Endothelial cell (in vitro differentiated cells): ENCODE measurements at regions not wholly inside any gene's neighbourhood (a gene's known extent, or its start where the extent isn't known, plus 50 kb on each side); places are given as distances from the start of the nearest gene placed in this dataset.

Experiments
- DNase-seq: peaks from one replicate; pipeline ENCODE4 v3.0.0; 2021; ENCODE audit warnings: low spot score
- H3K27ac Mint-ChIP-seq: one replicate; pipeline ENCODE4 v1.8.0; 2021; ENCODE audit warnings: mixed read lengths, inconsistent platforms; ENCODE audit not compliant: unreplicated experiment
- H3K27me3 Mint-ChIP-seq: one replicate; pipeline ENCODE4 v1.8.0; 2021; ENCODE audit warnings: mild to moderate bottlenecking, moderate library complexity, mixed read lengths, inconsistent platforms; ENCODE audit not compliant: unreplicated experiment
- H3K36me3 Mint-ChIP-seq: one replicate; pipeline ENCODE4 v1.8.0; 2021; ENCODE audit warnings: mild to moderate bottlenecking, low read depth, mixed read lengths, inconsistent platforms; ENCODE audit not compliant: unreplicated experiment
- H3K4me1 Mint-ChIP-seq: one replicate; pipeline ENCODE4 v1.8.0; 2021; ENCODE audit warnings: mild to moderate bottlenecking, mixed read lengths, inconsistent platforms; ENCODE audit not compliant: unreplicated experiment
- H3K4me3 Mint-ChIP-seq: one replicate; pipeline ENCODE4 v1.8.0; 2021; ENCODE audit warnings: mild to moderate bottlenecking, mixed read lengths, inconsistent platforms; ENCODE audit not compliant: unreplicated experiment
- H3K9me3 Mint-ChIP-seq: one replicate; pipeline ENCODE4 v1.8.0; 2021; ENCODE audit warnings: mixed read lengths, inconsistent platforms; ENCODE audit not compliant: unreplicated experiment
- CTCF ChIP-seq: fragments of 200-600 bp; sonication (generic); IDR thresholded peaks from one replicate; pipeline ENCODE4 v1.5.0; 2021; ENCODE audit warnings: antibody characterized with exemption; ENCODE audit not compliant: unreplicated experiment

DNA sequence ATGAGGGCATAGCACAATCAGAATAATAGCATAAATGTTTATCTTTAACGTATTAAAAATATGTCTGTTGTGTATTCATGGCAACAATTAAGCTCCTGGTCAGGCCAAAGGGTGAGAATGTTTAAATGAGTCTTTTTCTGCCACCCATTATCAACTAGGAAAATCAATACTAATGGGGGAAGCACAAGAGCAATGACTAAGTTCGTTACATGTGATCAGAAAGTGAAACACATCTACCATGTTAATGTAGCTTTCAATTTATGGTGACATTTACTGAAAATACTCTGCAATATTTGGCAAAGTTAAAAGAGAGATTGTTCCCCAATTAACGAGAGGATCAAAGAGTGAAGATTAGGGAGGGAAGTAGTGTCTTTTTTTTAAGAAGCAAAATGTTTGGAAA, 143.7 kb downstream of the NAA11 start:
- no peaks in the 10 kb centered on the region for H3K27me3 Mint-ChIP-seq

DNA sequence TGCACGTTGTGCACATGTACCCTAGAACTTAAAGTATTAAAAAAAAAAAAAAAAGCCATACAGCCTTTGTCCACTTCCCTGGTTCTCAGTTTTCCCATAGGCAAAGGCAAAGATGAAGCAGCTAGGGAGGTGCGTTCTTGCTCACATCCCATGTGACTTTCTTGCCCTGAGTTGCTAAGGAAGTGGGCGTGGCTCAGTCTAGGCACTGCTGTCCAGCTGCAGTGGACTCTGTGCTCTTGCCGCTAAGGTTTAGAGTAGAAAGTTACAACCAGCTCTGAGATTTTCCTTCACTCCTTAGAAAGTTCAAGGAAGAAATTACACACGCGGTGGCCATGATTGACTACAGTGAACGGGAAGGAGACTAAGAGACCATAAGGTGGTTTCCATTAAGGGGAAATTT, 144.7 kb downstream of the NAA11 start:
- no peak overlapping the region for H3K27ac Mint-ChIP-seq
- peaks cover 2% of the 10 kb centered on the region for H3K4me1 Mint-ChIP-seq
- H3K27me3 Mint-ChIP-seq = no peaks in the 10 kb centered on the region
- no peak overlapping the region for H3K4me3 Mint-ChIP-seq
- TF ChIP-seq CTCF = no peak
- H3K36me3 Mint-ChIP-seq = no peaks in the 10 kb centered on the region
- H3K9me3 Mint-ChIP-seq = no peaks in the 10 kb centered on the region
- DNase-seq = no peak

More for the DNA sequence above, 143.7 kb downstream of the NAA11 start:
- Mint-ChIP-seq H3K27ac (no peak overlapping the region), H3K9me3 (no peaks in the 10 kb centered on the region), H3K4me1 (peaks cover 2% of the 10 kb centered on the region), H3K36me3 (no peaks in the 10 kb centered on the region), H3K4me3 (no peak overlapping the region)
- TF ChIP-seq CTCF = no peak
- no peak for DNase-seq

GRCh38 chr4:79178760-79179159, 147.1 kb downstream of the NAA11 start:
- Mint-ChIP-seq H3K27ac (no peak overlapping the region), H3K36me3 (no peaks in the 10 kb centered on the region), H3K27me3 (no peaks in the 10 kb centered on the region), H3K4me1 (no peaks in the 10 kb centered on the region), H3K9me3 (no peaks in the 10 kb centered on the region), H3K4me3 (no peak overlapping the region)
- DNase-seq = no peak
- no peak for TF ChIP-seq CTCF

GRCh38 chr4:79177388-79177787, 148.5 kb downstream of the NAA11 start:
- Mint-ChIP-seq H3K27ac (no peak overlapping the region), H3K4me1 (no peaks in the 10 kb centered on the region), H3K4me3 (no peak overlapping the region), H3K27me3 (no peaks in the 10 kb centered on the region), H3K9me3 (no peaks in the 10 kb centered on the region), H3K36me3 (no peaks in the 10 kb centered on the region)
- TF ChIP-seq CTCF = no peak
- no peak for DNase-seq

GRCh38 chr4:79176351-79176750, 149.5 kb downstream of the NAA11 start:
- TF ChIP-seq CTCF = no peak
- no peak for DNase-seq

More at GRCh38 chr4:79176351-79176750, 149.5 kb downstream of the NAA11 start:
- no peak overlapping the region for H3K4me3 Mint-ChIP-seq
- no peaks in the 10 kb centered on the region for H3K4me1 Mint-ChIP-seq
- no peaks in the 10 kb centered on the region for H3K9me3 Mint-ChIP-seq
- H3K27me3 Mint-ChIP-seq = no peaks in the 10 kb centered on the region
- no peak overlapping the region for H3K27ac Mint-ChIP-seq
- H3K36me3 Mint-ChIP-seq = no peaks in the 10 kb centered on the region
